ENCODE measurements at regions not wholly inside any gene's neighbourhood (a gene's known extent, or its start where the extent isn't known, plus 50 kb on each side); places are given as distances from the start of the nearest gene placed in this dataset.
A peak's percentile ranks its signal among the peaks of the same experiment; 100 is the strongest.

GRCh38 chr3:64913515-64913914 lies 225.7 kb upstream of the ADAMTS9 start:
- no peak overlapping the region for H3K4me3 Mint-ChIP-seq
- DNase-seq (no peak), ATAC-seq (no peak)
- H3K9me3 Mint-ChIP-seq (ENCODE audit: low read depth) = no peaks in the 10 kb centered on the region
- POLR2A ChIA-PET = no interaction called here
- CTCF ChIA-PET = no interaction called here
- H3K27me3 Mint-ChIP-seq = no peaks in the 10 kb centered on the region
- intact Hi-C loops (cut with DNase I, micrococcal nuclease) = no loop called here
- no peaks in the 10 kb centered on the region for H3K36me3 Mint-ChIP-seq (ENCODE audit: low read depth)
- no peaks in the 10 kb centered on the region for H3K4me1 Mint-ChIP-seq
- no peak overlapping the region for H3K27ac Mint-ChIP-seq

GRCh38 chr3:64911138-64911537 lies 223.3 kb upstream of the ADAMTS9 start:
- ATAC-seq = peak; percentile 42
- intact Hi-C loops (cut with DNase I, micrococcal nuclease) = no loop called here
- CTCF ChIA-PET = no interaction called here

GRCh38 chr3:64909757-64910467 lies 222.1 kb upstream of the ADAMTS9 start:
- no peaks in the 10 kb centered on the region for H3K4me1 Mint-ChIP-seq
- H3K4me3 Mint-ChIP-seq = no peak overlapping the region
- DNase-seq (no peak), ATAC-seq (no peak)
- ChIA-PET CTCF (no interaction called here), POLR2A (no interaction called here)
- no peaks in the 10 kb centered on the region for H3K27me3 Mint-ChIP-seq
- peaks cover 1% of the 10 kb centered on the region for H3K9me3 Mint-ChIP-seq (ENCODE audit: low read depth)
- no peak overlapping the region for H3K27ac Mint-ChIP-seq
- intact Hi-C loops (cut with DNase I, micrococcal nuclease) = no loop called here
- no peaks in the 10 kb centered on the region for H3K36me3 Mint-ChIP-seq (ENCODE audit: low read depth)

More at GRCh38 chr3:64911138-64911537, 223.3 kb upstream of the ADAMTS9 start:
- no peaks in the 10 kb centered on the region for H3K4me1 Mint-ChIP-seq
- no peaks in the 10 kb centered on the region for H3K9me3 Mint-ChIP-seq (ENCODE audit: low read depth)
- H3K4me3 Mint-ChIP-seq = no peak overlapping the region
- no peak overlapping the region for H3K27ac Mint-ChIP-seq
- DNase-seq = no peak
- POLR2A ChIA-PET = no interaction called here
- H3K36me3 Mint-ChIP-seq (ENCODE audit: low read depth) = no peaks in the 10 kb centered on the region
- H3K27me3 Mint-ChIP-seq = no peaks in the 10 kb centered on the region

- ChIA-PET POLR2A (no interaction called here), CTCF (no interaction called here)
- no peaks in the 10 kb centered on the region for H3K4me1 Mint-ChIP-seq
Measured at GRCh38 chr3:64909011-64909410, 221.2 kb upstream of the ADAMTS9 start.

GRCh38 chr3:64908251-64908685 lies 220.5 kb upstream of the ADAMTS9 start:
- Mint-ChIP-seq H3K9me3 (ENCODE audit: low read depth) (peaks cover 2% of the 10 kb centered on the region), H3K36me3 (ENCODE audit: low read depth) (no peaks in the 10 kb centered on the region), H3K4me3 (no peak overlapping the region), H3K27ac (no peak overlapping the region), H3K27me3 (no peaks in the 10 kb centered on the region), H3K4me1 (no peaks in the 10 kb centered on the region)
- intact Hi-C loops (cut with DNase I, micrococcal nuclease) = no loop called here
- POLR2A ChIA-PET = no interaction called here
- no peak for DNase-seq
- CTCF ChIA-PET = no interaction called here
- ATAC-seq = no peak

More at GRCh38 chr3:64909011-64909410, 221.2 kb upstream of the ADAMTS9 start:
- Mint-ChIP-seq H3K27ac (no peak overlapping the region), H3K9me3 (ENCODE audit: low read depth) (peaks cover 2% of the 10 kb centered on the region), H3K36me3 (ENCODE audit: low read depth) (no peaks in the 10 kb centered on the region), H3K4me3 (no peak overlapping the region), H3K27me3 (no peaks in the 10 kb centered on the region)
- no peak for DNase-seq
- intact Hi-C loops (cut with DNase I, micrococcal nuclease) = no loop called here
- ATAC-seq = no peak

GRCh38 chr3:64905906-64906410 lies 218.2 kb upstream of the ADAMTS9 start:
- ChIA-PET CTCF (interaction anchor here (0.6 kb wide), 1 partner anchor 1781 kb away, joined by 3 read pairs; no protein-coding TSS in a partner anchor), POLR2A (no interaction called here)
- intact Hi-C loops (cut with DNase I, micrococcal nuclease) = no loop called here
- Mint-ChIP-seq H3K27ac (no peak overlapping the region), H3K27me3 (no peaks in the 10 kb centered on the region), H3K4me3 (no peak overlapping the region), H3K4me1 (no peaks in the 10 kb centered on the region), H3K9me3 (ENCODE audit: low read depth) (peaks cover 2% of the 10 kb centered on the region), H3K36me3 (ENCODE audit: low read depth) (no peaks in the 10 kb centered on the region)
- ATAC-seq (no peak), DNase-seq (no peak)

- Mint-ChIP-seq H3K27ac (no peak overlapping the region), H3K4me3 (no peak overlapping the region), H3K9me3 (ENCODE audit: low read depth) (peaks cover 2% of the 10 kb centered on the region), H3K27me3 (no peaks in the 10 kb centered on the region), H3K36me3 (ENCODE audit: low read depth) (no peaks in the 10 kb centered on the region), H3K4me1 (no peaks in the 10 kb centered on the region)
- intact Hi-C loops (cut with DNase I, micrococcal nuclease) = no loop called here
- DNase-seq (no peak), ATAC-seq (no peak)
- POLR2A ChIA-PET = no interaction called here
- CTCF ChIA-PET = no interaction called here
Measured at GRCh38 chr3:64903006-64903405, 215.2 kb upstream of the ADAMTS9 start.

GRCh38 chr3:64901986-64902516 lies 214.3 kb upstream of the ADAMTS9 start:
- intact Hi-C loops (cut with DNase I, micrococcal nuclease) = no loop called here
- H3K9me3 Mint-ChIP-seq (ENCODE audit: low read depth) = peaks cover 2% of the 10 kb centered on the region
- POLR2A ChIA-PET = no interaction called here
- no peaks in the 10 kb centered on the region for H3K36me3 Mint-ChIP-seq (ENCODE audit: low read depth)
- DNase-seq (no peak), ATAC-seq (no peak)
- CTCF ChIA-PET = no interaction called here
- no peak overlapping the region for H3K4me3 Mint-ChIP-seq
- no peaks in the 10 kb centered on the region for H3K4me1 Mint-ChIP-seq
- no peak overlapping the region for H3K27ac Mint-ChIP-seq
- H3K27me3 Mint-ChIP-seq = no peaks in the 10 kb centered on the region

- Mint-ChIP-seq H3K4me1 (no peaks in the 10 kb centered on the region), H3K9me3 (ENCODE audit: low read depth) (peaks cover 2% of the 10 kb centered on the region), H3K27me3 (no peaks in the 10 kb centered on the region), H3K36me3 (ENCODE audit: low read depth) (no peaks in the 10 kb centered on the region), H3K27ac (no peak overlapping the region), H3K4me3 (no peak overlapping the region)
- intact Hi-C loops (cut with DNase I, micrococcal nuclease) = no loop called here
- ChIA-PET CTCF (no interaction called here), POLR2A (no interaction called here)
- DNase-seq (no peak), ATAC-seq (no peak)
Measured at GRCh38 chr3:64901522-64901885, 213.7 kb upstream of the ADAMTS9 start.

- intact Hi-C loops (cut with DNase I, micrococcal nuclease) = no loop called here
- CTCF ChIA-PET = no interaction called here
- H3K27ac Mint-ChIP-seq = no peak overlapping the region
Measured at GRCh38 chr3:64900617-64901521, 213.1 kb upstream of the ADAMTS9 start.

GRCh38 chr3:64900156-64900555 lies 212.4 kb upstream of the ADAMTS9 start:
- ATAC-seq = no peak
- CTCF ChIA-PET = no interaction called here
- Mint-ChIP-seq H3K27me3 (no peaks in the 10 kb centered on the region), H3K9me3 (ENCODE audit: low read depth) (peaks cover 2% of the 10 kb centered on the region), H3K4me1 (no peaks in the 10 kb centered on the region), H3K4me3 (no peak overlapping the region), H3K36me3 (ENCODE audit: low read depth) (no peaks in the 10 kb centered on the region), H3K27ac (no peak overlapping the region)
- POLR2A ChIA-PET = no interaction called here
- intact Hi-C loops (cut with DNase I, micrococcal nuclease) = no loop called here
- no peak for DNase-seq

More at GRCh38 chr3:64900617-64901521, 213.1 kb upstream of the ADAMTS9 start:
- no peak for DNase-seq
- no peaks in the 10 kb centered on the region for H3K27me3 Mint-ChIP-seq
- H3K4me3 Mint-ChIP-seq = no peak overlapping the region
- H3K9me3 Mint-ChIP-seq (ENCODE audit: low read depth) = peaks cover 2% of the 10 kb centered on the region
- no peak for ATAC-seq
- POLR2A ChIA-PET = no interaction called here
- H3K4me1 Mint-ChIP-seq = no peaks in the 10 kb centered on the region
- no peaks in the 10 kb centered on the region for H3K36me3 Mint-ChIP-seq (ENCODE audit: low read depth)

- intact Hi-C loops (cut with DNase I, micrococcal nuclease) = no loop called here
- no peaks in the 10 kb centered on the region for H3K36me3 Mint-ChIP-seq (ENCODE audit: low read depth)
- CTCF ChIA-PET = no interaction called here
- H3K4me1 Mint-ChIP-seq = no peaks in the 10 kb centered on the region
- POLR2A ChIA-PET = no interaction called here
- DNase-seq (no peak), ATAC-seq (no peak)
- no peak overlapping the region for H3K4me3 Mint-ChIP-seq
- H3K27me3 Mint-ChIP-seq = no peaks in the 10 kb centered on the region
- no peak overlapping the region for H3K27ac Mint-ChIP-seq
- H3K9me3 Mint-ChIP-seq (ENCODE audit: low read depth) = no peaks in the 10 kb centered on the region
Measured at GRCh38 chr3:64898941-64899340, 211.1 kb upstream of the ADAMTS9 start.
